GM19239 (cell line): ENCODE measurements at regions not wholly inside any gene's neighbourhood (a gene's known extent, or its start where the extent isn't known, plus 50 kb on each side); places are given as distances from the start of the nearest gene placed in this dataset.
"Not testable (repeated sequence)": the region's sequence is repeated elsewhere in the genome, so short reads cannot be mapped to it uniquely, and the experiment has no call there.

Source experiments
- DNase-seq: peaks from one replicate; pipeline ENCODE4 v3.0.0; 2011; ENCODE audit warnings: low spot score; ENCODE audit not compliant: insufficient read length
- FAIRE-seq: peaks from 2 replicates; lab custom pipeline; 2011; peaks lifted over from hg19 to GRCh38; lab: Jason Lieb, UNC

GRCh38 chrX:148229801-148230303 lies 248.7 kb downstream of the FMR1NB start:
- DNase-seq (no peak), FAIRE-seq (no peak)

- FAIRE-seq: no peak
These were observed 240.4 kb upstream of the AFF2 start for GRCh38 chrX:148259990-148260389.

GRCh38 chrX:148265829-148266228 lies 234.6 kb upstream of the AFF2 start:
- DNase-seq (no peak), FAIRE-seq (no peak)

More at GRCh38 chrX:148259990-148260389, 240.4 kb upstream of the AFF2 start:
- no peak for DNase-seq

GRCh38 chrX:148268673-148269072 lies 231.7 kb upstream of the AFF2 start:
- no peak for FAIRE-seq
- DNase-seq: no peak

- no peak for FAIRE-seq
- DNase-seq: no peak
These were observed 230.9 kb upstream of the AFF2 start for GRCh38 chrX:148269513-148269912.

- DNase-seq (no peak), FAIRE-seq (no peak)
These were observed 229.9 kb upstream of the AFF2 start for GRCh38 chrX:148270499-148270898.

- no peak for FAIRE-seq
- no peak for DNase-seq
These were observed 229.2 kb upstream of the AFF2 start for GRCh38 chrX:148271263-148271662.

GRCh38 chrX:148281920-148282319 lies 218.5 kb upstream of the AFF2 start:
- no peak for DNase-seq
- no peak for FAIRE-seq

GRCh38 chrX:148282504-148282903 lies 217.9 kb upstream of the AFF2 start:
- DNase-seq (no peak), FAIRE-seq (no peak)

- FAIRE-seq (no peak), DNase-seq (no peak)
These were observed 216.4 kb upstream of the AFF2 start for GRCh38 chrX:148284056-148284455.

- FAIRE-seq (no peak), DNase-seq (no peak)
These were observed 215.6 kb upstream of the AFF2 start for GRCh38 chrX:148284821-148285220.

GRCh38 chrX:148288451-148288850 lies 212.0 kb upstream of the AFF2 start:
- no peak for DNase-seq
- no peak for FAIRE-seq

- no peak for DNase-seq
These were observed 210.4 kb upstream of the AFF2 start for GRCh38 chrX:148290041-148290440.

GRCh38 chrX:148290931-148291330 lies 209.5 kb upstream of the AFF2 start:
- FAIRE-seq: no peak
- no peak for DNase-seq

More at GRCh38 chrX:148290041-148290440, 210.4 kb upstream of the AFF2 start:
- FAIRE-seq: no peak

GRCh38 chrX:148298737-148299136 lies 201.7 kb upstream of the AFF2 start:
- no peak for DNase-seq
- FAIRE-seq: no peak

GRCh38 chrX:148305214-148305613 lies 195.2 kb upstream of the AFF2 start:
- DNase-seq, FAIRE-seq: not testable (repeated sequence)

- DNase-seq (no peak), FAIRE-seq (peak; percentile 57)
These were observed 191.0 kb upstream of the AFF2 start for GRCh38 chrX:148309413-148309812.

- FAIRE-seq (peak; percentile 59), DNase-seq (no peak)
These were observed 189.8 kb upstream of the AFF2 start for GRCh38 chrX:148310426-148311165.

- DNase-seq: no peak
- no peak for FAIRE-seq
These were observed 188.9 kb upstream of the AFF2 start for GRCh38 chrX:148311544-148311943.

- FAIRE-seq (no peak), DNase-seq (no peak)
These were observed 185.5 kb upstream of the AFF2 start for GRCh38 chrX:148314876-148315275.

- DNase-seq (no peak), FAIRE-seq (no peak)
These were observed 184.0 kb upstream of the AFF2 start for GRCh38 chrX:148316446-148316845.

- no peak for FAIRE-seq
- DNase-seq: no peak
These were observed 177.5 kb upstream of the AFF2 start for GRCh38 chrX:148322906-148323305.
